A549 (cell line): ENCODE measurements at regions not wholly inside any gene's neighbourhood (a gene's known extent, or its start where the extent isn't known, plus 50 kb on each side); places are given as distances from the start of the nearest gene placed in this dataset.

ENCODE experiments used
- ATAC-seq, 2 experiments: fragments of 200-7000 bp in 1 of 2; fragments of >200 bp in 1 of 2; cut with Nextera tagmentation in 1 of 2; cut with Tn5 transposase in 1 of 2; 3 replicates each; pipeline versions ENCODE4 v1.8.0 to v1.9.1; 2018 to 2020; ENCODE audit warnings: mild to moderate bottlenecking in 1 of 2, moderate library complexity in 1 of 2
- CTCF ChIA-PET: fragments of 300-600 bp; sonication (Branson Sonifier 250); formaldehyde crosslinking; extraction: SDS; loops from one replicate; lab custom pipeline; 2021; ENCODE audit warnings: antibody characterized with exemption, inconsistent platforms; lab: Yijun Ruan, JAX
- POLR2A ChIA-PET: fragments of 350-600 bp; formaldehyde crosslinking; extraction: SDS; loops from one replicate; lab custom pipeline; 2021; ENCODE audit warnings: antibody characterized with exemption, inconsistent platforms; lab: Yijun Ruan, JAX
- DNase-seq, 2 experiments: peaks; one replicate each; pipeline versions ENCODE4 v3.0.0 to v3.0.0-alpha.2; 2011 to 2016; ENCODE audit warnings: low read depth in 1 of 2, low spot score in 1 of 2
- FAIRE-seq: peaks from 2 replicates; lab custom pipeline; 2011; peaks lifted over from hg19 to GRCh38; lab: Jason Lieb, UNC
- H3K27ac ChIP-seq, 2 experiments: fragments of >200 bp; sonication (Bioruptor Twin); formaldehyde crosslinking; 3 replicates each; pipeline ENCODE4 v1.5.1; 2016 to 2017
- H3K4me1 ChIP-seq: fragments of >200 bp; sonication (Bioruptor Twin); formaldehyde crosslinking; 3 replicates; pipeline ENCODE4 v1.6.1; 2016
- H3K4me2 ChIP-seq: fragments of >200 bp; sonication (Bioruptor Twin); formaldehyde crosslinking; 3 replicates; pipeline ENCODE4 v1.6.1; 2016
- H3K4me3 ChIP-seq: fragments of >200 bp; sonication (Bioruptor Twin); formaldehyde crosslinking; 3 replicates; pipeline ENCODE4 v1.5.1; 2016
- H3K9me3 ChIP-seq: fragments of >200 bp; sonication (Bioruptor Twin); formaldehyde crosslinking; 3 replicates; pipeline ENCODE4 v1.6.1; 2016
- CBX2 ChIP-seq: fragments of 200-600 bp; sonication (generic); IDR thresholded peaks from 2 replicates; pipeline ENCODE4 v1.6.1; 2016; ENCODE audit warnings: low read depth, mild to moderate bottlenecking, borderline replicate concordance
- CEBPB ChIP-seq, 2 experiments: fragments of >200 bp in 1 of 2; sonication (Bioruptor Twin) in 1 of 2; formaldehyde crosslinking in 1 of 2; IDR thresholded peaks; 2 replicates each; pipeline ENCODE4 v1.6.1; 2012 to 2016
- E2F6 ChIP-seq: IDR thresholded peaks from 2 replicates; pipeline ENCODE4 v1.6.1; 2012; ENCODE audit warnings: low read depth, borderline replicate concordance
- EHF ChIP-seq: fragments of 250-450 bp; sonication (Bioruptor Pico); IDR thresholded peaks from 2 replicates; pipeline ENCODE4 v1.5.0; 2020; ENCODE audit warnings: mild to moderate bottlenecking
- EHMT2 ChIP-seq: fragments of 200-600 bp; sonication (generic); IDR thresholded peaks from 2 replicates; pipeline ENCODE4 v1.6.1; 2016; ENCODE audit warnings: antibody characterized with exemption, low read depth, mild to moderate bottlenecking, moderate library complexity
- ELK1 ChIP-seq: fragments of 150-350 bp; IDR thresholded peaks from 2 replicates; pipeline ENCODE4 v1.6.1; 2014; ENCODE audit warnings: low read depth, mild to moderate bottlenecking, low read length
- EP300 ChIP-seq, 2 experiments: fragments of >200 bp; sonication (Bioruptor Twin); formaldehyde crosslinking; IDR thresholded peaks; 2 replicates in 1 of 2; 3 replicates in 1 of 2; pipeline ENCODE4 v1.6.1; 2016 to 2017
- HES2 ChIP-seq: fragments of >200 bp; sonication (Bioruptor Twin); formaldehyde crosslinking; IDR thresholded peaks from 2 replicates; pipeline ENCODE4 v1.6.1; 2016
- HMGXB4 ChIP-seq: fragments of 250-450 bp; sonication (Bioruptor Pico); IDR thresholded peaks from 2 replicates; pipeline ENCODE4 v1.5.0; 2021; ENCODE audit warnings: mild to moderate bottlenecking, moderate library complexity, borderline replicate concordance
- JUN ChIP-seq, 2 experiments: fragments of >200 bp; sonication (Bioruptor Twin); formaldehyde crosslinking; IDR thresholded peaks; 2 replicates in 1 of 2; 3 replicates in 1 of 2; pipeline ENCODE4 v1.6.1; 2016 to 2017
- KDM5A ChIP-seq: fragments of 200-600 bp; sonication (generic); IDR thresholded peaks from 2 replicates; pipeline ENCODE4 v1.6.1; 2016; ENCODE audit warnings: antibody characterized with exemption, mild to moderate bottlenecking
- MAFK ChIP-seq: fragments of 450-650 bp; IDR thresholded peaks from 2 replicates; pipeline ENCODE4 v1.6.1; 2014; ENCODE audit not compliant: partially characterized antibody
- MAX ChIP-seq: IDR thresholded peaks from 2 replicates; pipeline ENCODE4 v1.6.1; 2012
- MYC ChIP-seq: IDR thresholded peaks from 2 replicates; pipeline ENCODE4 v1.6.1; 2012; ENCODE audit warnings: mild to moderate bottlenecking, inconsistent platforms, low read length, improper control_type of control experiment, borderline replicate concordance
- NFE2L2 ChIP-seq: fragments of 150-350 bp; conservative IDR thresholded peaks from 2 replicates; pipeline ENCODE4 v1.6.1; 2014; ENCODE audit warnings: low read length
- PBX3 ChIP-seq: IDR thresholded peaks from 2 replicates; pipeline ENCODE4 v1.6.1; 2012
- POLR2AphosphoS2 ChIP-seq: conservative IDR thresholded peaks from 2 replicates; pipeline ENCODE4 v1.6.1; 2012; ENCODE audit warnings: low read length, improper control_type of control experiment, inconsistent platforms
- RCOR1 ChIP-seq: fragments of 150-350 bp; IDR thresholded peaks from 2 replicates; pipeline ENCODE4 v1.6.1; 2014; ENCODE audit warnings: antibody characterized with exemption, low read length, low read depth
- USF2 ChIP-seq: fragments of 450-650 bp; IDR thresholded peaks from 2 replicates; pipeline ENCODE4 v1.6.1; 2014; ENCODE audit warnings: antibody characterized with exemption
- ZC3H11A ChIP-seq: fragments of 450-650 bp; IDR thresholded peaks from 2 replicates; pipeline ENCODE4 v1.6.1; 2014; ENCODE audit warnings: antibody characterized with exemption, mild to moderate bottlenecking
- WGBS: methylation state at CpG from one replicate; pipeline ENCODE4 v1.1.6; 2017; ENCODE audit errors: missing lambda C conversion rate; 5-methylcytosine and 5-hydroxymethylcytosine counted together

- no peak for ATAC-seq
- Histone ChIP-seq H3K27ac (no peak overlapping the region), H3K4me2 (no peak overlapping the region), H3K4me3 (no peak overlapping the region), H3K4me1 (peaks cover 19% of the 10 kb centered on the region), H3K9me3 (no peaks in the 10 kb centered on the region)
- WGBS = 88% methylated on average over 4 of the region's 4 CpGs
- DNase-seq = no peak
- TF ChIP-seq MAFK (no peak), ELK1 (no peak), ZC3H11A (no peak), MYC (no peak), CBX2 (no peak), RCOR1 (no peak)
- FAIRE-seq = no peak
- ChIA-PET POLR2A (no interaction called here), CTCF (interaction anchor here (0.7 to 1.2 kb wide), 2 partner anchors 12 to 773 kb away, joined by 3 read pairs; no protein-coding TSS in a partner anchor)
These were observed 63.3 kb upstream of the STK17B start for GRCh38 chr2:196234672-196235071.

- TF ChIP-seq MAX (no peak), EP300 (IDR thresholded peaks at IDR 0.05) (no peak), EHF (CRISPR knock-in tag) (no peak), MAFK (peak; percentile 22), ZC3H11A (no peak), EHMT2 (no peak)
- Histone ChIP-seq H3K4me3 (no peak overlapping the region), H3K27ac (no peak overlapping the region), H3K4me2 (no peak overlapping the region), H3K9me3 (no peaks in the 10 kb centered on the region), H3K4me1 (peaks cover under 1% of the 10 kb centered on the region; the same call in 1 of the 3 replicates)
- FAIRE-seq = no peak
- ChIA-PET CTCF (interaction anchor here (1.8 kb wide), 1 partner anchor 11 kb away, joined by 4 read pairs; no protein-coding TSS in a partner anchor), POLR2A (no interaction called here)
- WGBS = 72% methylated on average over 2 of the region's 2 CpGs
- DNase-seq = no peak
- no peak for ATAC-seq
These were observed 67.5 kb upstream of the STK17B start for GRCh38 chr2:196238836-196239380.

- WGBS = 78% methylated on average over 10 of the region's 10 CpGs
- TF ChIP-seq KDM5A (no peak), POLR2AphosphoS2 (no peak), JUN (IDR thresholded peaks at IDR 0.05) (no peak), CEBPB (IDR thresholded peaks at IDR 0.05) (no peak), ELK1 (no peak)
These were observed 68.5 kb upstream of the STK17B start for GRCh38 chr2:196239622-196240587.

GRCh38 chr2:196241175-196241574, 69.8 kb upstream of the STK17B start:
- FAIRE-seq (no peak), ATAC-seq (no peak), DNase-seq (no peak)
- Histone ChIP-seq H3K4me2 (no peak overlapping the region), H3K4me3 (no peak overlapping the region), H3K27ac (no peak overlapping the region), H3K9me3 (no peaks in the 10 kb centered on the region), H3K4me1 (peaks cover 10% of the 10 kb centered on the region; the same call in 2 of the 3 replicates)
- ChIA-PET CTCF (no interaction called here), POLR2A (no interaction called here)
- TF ChIP-seq CBX2 (no peak), HMGXB4 (CRISPR knock-in tag) (no peak), HES2 (no peak), PBX3 (no peak), E2F6 (no peak), USF2 (no peak), NFE2L2 (no peak)
- WGBS = 64% methylated on average over 3 of the region's 3 CpGs

More at GRCh38 chr2:196239622-196240587, 68.5 kb upstream of the STK17B start:
- DNase-seq (no peak), ATAC-seq (no peak), FAIRE-seq (no peak)
- Histone ChIP-seq H3K9me3 (no peaks in the 10 kb centered on the region), H3K4me2 (no peak overlapping the region), H3K4me3 (no peak overlapping the region), H3K27ac (no peak overlapping the region), H3K4me1 (peaks cover under 1% of the 10 kb centered on the region; the same call in 2 of the 3 replicates)
- ChIA-PET POLR2A (no interaction called here), CTCF (interaction anchor here (1.8 kb wide), 1 partner anchor 12 kb away, joined by 4 read pairs; no protein-coding TSS in a partner anchor)
